WTC11 (cell line): ENCODE measurements at regions not wholly inside any gene's neighbourhood (a gene's known extent, or its start where the extent isn't known, plus 50 kb on each side); places are given as distances from the start of the nearest gene placed in this dataset.

Experiments
- ELF4 ChIP-seq: sonication (generic); formaldehyde crosslinking; IDR thresholded peaks from 2 replicates; pipeline ENCODE4 v1.8.1; 2022; ENCODE audit warnings: low read depth, mild to moderate bottlenecking, moderate library complexity, missing genetic modification reagents
- FOXJ3 ChIP-seq: sonication (generic); formaldehyde crosslinking; IDR thresholded peaks from 2 replicates; pipeline ENCODE4 v1.9.0; 2021; ENCODE audit warnings: missing genetic modification reagents, mild to moderate bottlenecking, borderline replicate concordance
- HMGA2 ChIP-seq: fragments of 250-450 bp; sonication (Bioruptor Pico); IDR thresholded peaks from 2 replicates; pipeline ENCODE4 v1.4.0; 2021; ENCODE audit warnings: mild to moderate bottlenecking, moderate library complexity
- MYBL2 ChIP-seq: sonication (generic); formaldehyde crosslinking; IDR thresholded peaks from 2 replicates; pipeline ENCODE4 v1.8.1; 2023; ENCODE audit warnings: mild to moderate bottlenecking, moderate library complexity, missing genetic modification reagents
- SMAD3 ChIP-seq: sonication (generic); formaldehyde crosslinking; IDR thresholded peaks from 2 replicates; pipeline ENCODE4 v1.8.0; 2022; ENCODE audit warnings: missing genetic modification reagents, mild to moderate bottlenecking, borderline replicate concordance
- SP1 ChIP-seq: sonication (generic); formaldehyde crosslinking; conservative IDR thresholded peaks from 2 replicates; pipeline ENCODE4 v1.8.1; 2022; ENCODE audit warnings: missing genetic modification reagents
- TCF7 ChIP-seq: sonication (generic); formaldehyde crosslinking; IDR thresholded peaks from 2 replicates; pipeline ENCODE4 v1.8.0; 2022; ENCODE audit warnings: mild to moderate bottlenecking, low read depth, missing genetic modification reagents, moderate library complexity
- TF ChIP-seq, protein P1 (sequence below): fragments of 250-450 bp; sonication (Bioruptor Pico); conservative IDR thresholded peaks from 2 replicates; pipeline ENCODE4 v1.9.0; 2021; ENCODE audit warnings: mild to moderate bottlenecking
- TF ChIP-seq, protein P2 (sequence below): fragments of 250-450 bp; sonication (Bioruptor Pico); IDR thresholded peaks from 2 replicates; pipeline ENCODE4 v1.9.0; 2021; ENCODE audit warnings: moderate library complexity, mild to moderate bottlenecking, inconsistent platforms, borderline replicate concordance
- TF ChIP-seq, protein P3 (sequence below): sonication (generic); formaldehyde crosslinking; IDR thresholded peaks from 2 replicates; pipeline ENCODE4 v1.8.1; 2022; ENCODE audit warnings: low read depth, missing genetic modification reagents, borderline replicate concordance
- TF ChIP-seq, protein P4 (sequence below): fragments of 250-450 bp; sonication (Bioruptor Pico); IDR thresholded peaks from 2 replicates; pipeline ENCODE4 v1.9.0; 2021; ENCODE audit warnings: mild to moderate bottlenecking, borderline replicate concordance
- TF ChIP-seq, protein P5 (sequence below): sonication (generic); formaldehyde crosslinking; IDR thresholded peaks from 2 replicates; pipeline ENCODE4 v1.8.1; 2022; ENCODE audit warnings: missing genetic modification reagents, borderline replicate concordance
- TF ChIP-seq, protein P6 (sequence below): sonication (generic); formaldehyde crosslinking; IDR thresholded peaks from 2 replicates; pipeline ENCODE4 v1.8.0; 2023; ENCODE audit warnings: missing genetic modification reagents, mild to moderate bottlenecking, borderline replicate concordance

DNA sequence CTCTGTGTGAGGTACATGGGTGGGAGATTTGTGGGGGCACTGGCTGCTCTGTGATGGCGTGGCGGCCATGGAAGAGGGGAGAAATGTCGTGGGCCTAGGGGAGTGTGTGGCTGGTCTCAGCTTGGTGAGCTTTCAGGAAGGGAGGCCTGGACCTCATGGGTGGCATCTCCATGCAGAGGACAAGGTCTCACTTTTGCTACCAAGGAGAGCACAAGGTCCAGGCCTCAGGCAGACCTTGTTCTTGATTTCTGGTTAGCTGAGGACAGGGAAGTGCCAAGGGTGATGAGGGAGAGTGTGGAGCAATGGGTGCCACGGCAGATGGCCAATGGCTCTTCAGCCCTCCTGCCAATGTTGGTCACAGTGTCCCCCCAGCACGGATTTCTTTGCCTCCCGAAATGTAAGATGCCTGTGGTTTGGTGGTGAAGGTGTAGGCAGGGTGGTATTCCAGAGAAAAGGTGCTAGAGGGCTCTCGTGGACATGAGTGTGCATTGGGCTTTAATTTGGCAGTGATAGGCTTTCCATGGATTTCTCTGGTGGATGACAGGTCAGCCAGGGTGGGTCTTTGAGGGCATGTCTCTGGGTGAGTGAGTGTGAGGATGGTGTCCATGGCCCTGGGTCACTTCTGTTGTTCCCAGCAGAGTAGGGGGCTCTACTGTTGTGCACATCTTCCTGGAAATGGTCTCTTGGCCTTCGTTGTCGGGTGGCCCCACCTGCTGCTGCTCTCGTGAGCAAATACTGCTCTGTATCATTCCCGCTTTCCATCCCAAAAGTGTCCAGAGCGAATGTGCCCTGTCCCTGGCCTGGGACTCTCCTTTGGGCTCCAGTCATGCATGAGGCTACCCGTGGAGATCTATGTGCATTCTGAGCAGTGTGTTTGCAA lies 108.0 kb downstream of the SNRPN start (continued):
- TF ChIP-seq, protein P1, sequence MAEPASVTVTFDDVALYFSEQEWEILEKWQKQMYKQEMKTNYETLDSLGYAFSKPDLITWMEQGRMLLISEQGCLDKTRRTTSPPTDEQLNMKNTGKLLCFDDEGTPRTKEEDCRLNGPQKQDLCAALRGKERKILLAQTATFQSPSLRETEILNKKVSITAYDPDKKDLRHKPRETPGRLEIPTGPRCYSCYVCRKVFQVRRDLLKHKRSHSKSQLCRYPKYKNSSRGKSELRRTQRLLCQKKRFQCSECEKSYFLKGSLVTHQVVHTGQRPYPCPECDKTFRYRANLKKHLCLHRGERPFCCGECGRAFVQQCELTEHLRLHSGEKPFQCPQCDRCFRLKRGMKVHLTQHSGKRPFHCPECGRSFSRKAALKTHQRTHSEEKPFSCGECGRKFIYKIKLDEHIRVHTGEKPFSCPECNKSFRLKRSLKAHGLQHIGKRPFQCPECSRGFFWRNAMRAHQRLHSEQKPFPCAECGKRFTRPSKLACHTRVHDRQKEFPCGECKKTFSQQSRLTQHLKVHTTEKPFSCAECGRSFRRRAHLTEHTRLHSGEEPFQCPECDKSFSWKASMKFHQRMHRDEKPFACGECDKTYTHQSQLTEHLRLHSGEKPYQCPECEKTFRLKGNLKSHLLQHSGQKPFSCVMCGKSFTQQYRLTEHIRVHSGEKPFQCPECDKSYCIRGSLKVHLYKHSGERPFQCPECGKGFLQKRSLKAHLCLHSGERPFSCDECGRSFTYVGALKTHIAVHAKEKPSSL, result no peak
- TF ChIP-seq, protein P2, sequence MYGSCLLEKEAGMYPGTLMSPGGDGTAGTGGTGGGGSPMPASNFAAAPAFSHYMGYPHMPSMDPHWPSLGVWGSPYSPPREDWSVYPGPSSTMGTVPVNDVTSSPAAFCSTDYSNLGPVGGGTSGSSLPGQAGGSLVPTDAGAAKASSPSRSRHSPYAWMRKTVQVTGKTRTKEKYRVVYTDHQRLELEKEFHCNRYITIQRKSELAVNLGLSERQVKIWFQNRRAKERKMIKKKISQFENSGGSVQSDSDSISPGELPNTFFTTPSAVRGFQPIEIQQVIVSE, result no peak
- TF ChIP-seq, protein P3, sequence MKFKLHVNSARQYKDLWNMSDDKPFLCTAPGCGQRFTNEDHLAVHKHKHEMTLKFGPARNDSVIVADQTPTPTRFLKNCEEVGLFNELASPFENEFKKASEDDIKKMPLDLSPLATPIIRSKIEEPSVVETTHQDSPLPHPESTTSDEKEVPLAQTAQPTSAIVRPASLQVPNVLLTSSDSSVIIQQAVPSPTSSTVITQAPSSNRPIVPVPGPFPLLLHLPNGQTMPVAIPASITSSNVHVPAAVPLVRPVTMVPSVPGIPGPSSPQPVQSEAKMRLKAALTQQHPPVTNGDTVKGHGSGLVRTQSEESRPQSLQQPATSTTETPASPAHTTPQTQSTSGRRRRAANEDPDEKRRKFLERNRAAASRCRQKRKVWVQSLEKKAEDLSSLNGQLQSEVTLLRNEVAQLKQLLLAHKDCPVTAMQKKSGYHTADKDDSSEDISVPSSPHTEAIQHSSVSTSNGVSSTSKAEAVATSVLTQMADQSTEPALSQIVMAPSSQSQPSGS (CRISPR knock-in tag), result no peak
- TF ChIP-seq ELF4 (CRISPR knock-in tag), result no peak
- no peak for TF ChIP-seq MYBL2 (CRISPR knock-in tag)
- TF ChIP-seq FOXJ3, result no peak
- TF ChIP-seq, protein P4, sequence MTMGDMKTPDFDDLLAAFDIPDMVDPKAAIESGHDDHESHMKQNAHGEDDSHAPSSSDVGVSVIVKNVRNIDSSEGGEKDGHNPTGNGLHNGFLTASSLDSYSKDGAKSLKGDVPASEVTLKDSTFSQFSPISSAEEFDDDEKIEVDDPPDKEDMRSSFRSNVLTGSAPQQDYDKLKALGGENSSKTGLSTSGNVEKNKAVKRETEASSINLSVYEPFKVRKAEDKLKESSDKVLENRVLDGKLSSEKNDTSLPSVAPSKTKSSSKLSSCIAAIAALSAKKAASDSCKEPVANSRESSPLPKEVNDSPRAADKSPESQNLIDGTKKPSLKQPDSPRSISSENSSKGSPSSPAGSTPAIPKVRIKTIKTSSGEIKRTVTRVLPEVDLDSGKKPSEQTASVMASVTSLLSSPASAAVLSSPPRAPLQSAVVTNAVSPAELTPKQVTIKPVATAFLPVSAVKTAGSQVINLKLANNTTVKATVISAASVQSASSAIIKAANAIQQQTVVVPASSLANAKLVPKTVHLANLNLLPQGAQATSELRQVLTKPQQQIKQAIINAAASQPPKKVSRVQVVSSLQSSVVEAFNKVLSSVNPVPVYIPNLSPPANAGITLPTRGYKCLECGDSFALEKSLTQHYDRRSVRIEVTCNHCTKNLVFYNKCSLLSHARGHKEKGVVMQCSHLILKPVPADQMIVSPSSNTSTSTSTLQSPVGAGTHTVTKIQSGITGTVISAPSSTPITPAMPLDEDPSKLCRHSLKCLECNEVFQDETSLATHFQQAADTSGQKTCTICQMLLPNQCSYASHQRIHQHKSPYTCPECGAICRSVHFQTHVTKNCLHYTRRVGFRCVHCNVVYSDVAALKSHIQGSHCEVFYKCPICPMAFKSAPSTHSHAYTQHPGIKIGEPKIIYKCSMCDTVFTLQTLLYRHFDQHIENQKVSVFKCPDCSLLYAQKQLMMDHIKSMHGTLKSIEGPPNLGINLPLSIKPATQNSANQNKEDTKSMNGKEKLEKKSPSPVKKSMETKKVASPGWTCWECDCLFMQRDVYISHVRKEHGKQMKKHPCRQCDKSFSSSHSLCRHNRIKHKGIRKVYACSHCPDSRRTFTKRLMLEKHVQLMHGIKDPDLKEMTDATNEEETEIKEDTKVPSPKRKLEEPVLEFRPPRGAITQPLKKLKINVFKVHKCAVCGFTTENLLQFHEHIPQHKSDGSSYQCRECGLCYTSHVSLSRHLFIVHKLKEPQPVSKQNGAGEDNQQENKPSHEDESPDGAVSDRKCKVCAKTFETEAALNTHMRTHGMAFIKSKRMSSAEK (CRISPR knock-in tag), result no peak
- TF ChIP-seq HMGA2 (CRISPR knock-in tag), result no peak
- no peak for TF ChIP-seq SMAD3 (CRISPR knock-in tag)
- no peak for TF ChIP-seq TCF7 (CRISPR knock-in tag)
- TF ChIP-seq, protein P5, sequence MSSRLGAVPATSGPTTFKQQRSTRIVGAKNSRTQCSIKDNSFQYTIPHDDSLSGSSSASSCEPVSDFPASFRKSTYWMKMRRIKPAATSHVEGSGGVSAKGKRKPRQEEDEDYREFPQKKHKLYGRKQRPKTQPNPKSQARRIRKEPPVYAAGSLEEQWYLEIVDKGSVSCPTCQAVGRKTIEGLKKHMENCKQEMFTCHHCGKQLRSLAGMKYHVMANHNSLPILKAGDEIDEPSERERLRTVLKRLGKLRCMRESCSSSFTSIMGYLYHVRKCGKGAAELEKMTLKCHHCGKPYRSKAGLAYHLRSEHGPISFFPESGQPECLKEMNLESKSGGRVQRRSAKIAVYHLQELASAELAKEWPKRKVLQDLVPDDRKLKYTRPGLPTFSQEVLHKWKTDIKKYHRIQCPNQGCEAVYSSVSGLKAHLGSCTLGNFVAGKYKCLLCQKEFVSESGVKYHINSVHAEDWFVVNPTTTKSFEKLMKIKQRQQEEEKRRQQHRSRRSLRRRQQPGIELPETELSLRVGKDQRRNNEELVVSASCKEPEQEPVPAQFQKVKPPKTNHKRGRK, result no peak
- TF ChIP-seq, protein P6, sequence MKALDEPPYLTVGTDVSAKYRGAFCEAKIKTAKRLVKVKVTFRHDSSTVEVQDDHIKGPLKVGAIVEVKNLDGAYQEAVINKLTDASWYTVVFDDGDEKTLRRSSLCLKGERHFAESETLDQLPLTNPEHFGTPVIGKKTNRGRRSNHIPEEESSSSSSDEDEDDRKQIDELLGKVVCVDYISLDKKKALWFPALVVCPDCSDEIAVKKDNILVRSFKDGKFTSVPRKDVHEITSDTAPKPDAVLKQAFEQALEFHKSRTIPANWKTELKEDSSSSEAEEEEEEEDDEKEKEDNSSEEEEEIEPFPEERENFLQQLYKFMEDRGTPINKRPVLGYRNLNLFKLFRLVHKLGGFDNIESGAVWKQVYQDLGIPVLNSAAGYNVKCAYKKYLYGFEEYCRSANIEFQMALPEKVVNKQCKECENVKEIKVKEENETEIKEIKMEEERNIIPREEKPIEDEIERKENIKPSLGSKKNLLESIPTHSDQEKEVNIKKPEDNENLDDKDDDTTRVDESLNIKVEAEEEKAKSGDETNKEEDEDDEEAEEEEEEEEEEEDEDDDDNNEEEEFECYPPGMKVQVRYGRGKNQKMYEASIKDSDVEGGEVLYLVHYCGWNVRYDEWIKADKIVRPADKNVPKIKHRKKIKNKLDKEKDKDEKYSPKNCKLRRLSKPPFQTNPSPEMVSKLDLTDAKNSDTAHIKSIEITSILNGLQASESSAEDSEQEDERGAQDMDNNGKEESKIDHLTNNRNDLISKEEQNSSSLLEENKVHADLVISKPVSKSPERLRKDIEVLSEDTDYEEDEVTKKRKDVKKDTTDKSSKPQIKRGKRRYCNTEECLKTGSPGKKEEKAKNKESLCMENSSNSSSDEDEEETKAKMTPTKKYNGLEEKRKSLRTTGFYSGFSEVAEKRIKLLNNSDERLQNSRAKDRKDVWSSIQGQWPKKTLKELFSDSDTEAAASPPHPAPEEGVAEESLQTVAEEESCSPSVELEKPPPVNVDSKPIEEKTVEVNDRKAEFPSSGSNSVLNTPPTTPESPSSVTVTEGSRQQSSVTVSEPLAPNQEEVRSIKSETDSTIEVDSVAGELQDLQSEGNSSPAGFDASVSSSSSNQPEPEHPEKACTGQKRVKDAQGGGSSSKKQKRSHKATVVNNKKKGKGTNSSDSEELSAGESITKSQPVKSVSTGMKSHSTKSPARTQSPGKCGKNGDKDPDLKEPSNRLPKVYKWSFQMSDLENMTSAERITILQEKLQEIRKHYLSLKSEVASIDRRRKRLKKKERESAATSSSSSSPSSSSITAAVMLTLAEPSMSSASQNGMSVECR (CRISPR knock-in tag), result no peak
- no peak for TF ChIP-seq SP1 (CRISPR knock-in tag)
